NCI-H1092 treated with DMSO at 0.1 percent for 48 hours (cell line): ENCODE measurements at regions not wholly inside any gene's neighbourhood (a gene's known extent, or its start where the extent isn't known, plus 50 kb on each side); places are given as distances from the start of the nearest gene placed in this dataset.

Experiments used
- DNase-seq: peaks from one replicate; lab custom pipeline; 2025; lab: John Stamatoyannopoulos, UW

DNA sequence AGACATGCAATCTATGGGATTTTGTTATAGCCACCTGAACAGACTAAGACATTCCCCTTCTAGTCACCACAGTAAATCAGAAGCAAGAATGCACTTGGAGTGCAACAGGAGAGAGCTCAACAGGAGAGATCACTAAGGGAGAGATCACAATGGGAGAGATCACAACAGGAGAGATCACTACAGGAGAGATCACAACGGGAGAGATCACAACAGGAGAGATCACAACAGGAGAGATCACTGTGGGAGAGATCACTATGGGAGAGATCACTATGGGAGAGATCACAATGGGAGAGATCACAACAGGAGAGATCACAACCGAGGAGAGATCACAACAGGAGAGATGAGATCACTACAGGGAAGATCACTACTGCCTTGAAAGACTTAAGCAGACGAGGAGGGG, 238.5 kb upstream of the PITRM1 start:
- DNase-seq = no peak

DNA sequence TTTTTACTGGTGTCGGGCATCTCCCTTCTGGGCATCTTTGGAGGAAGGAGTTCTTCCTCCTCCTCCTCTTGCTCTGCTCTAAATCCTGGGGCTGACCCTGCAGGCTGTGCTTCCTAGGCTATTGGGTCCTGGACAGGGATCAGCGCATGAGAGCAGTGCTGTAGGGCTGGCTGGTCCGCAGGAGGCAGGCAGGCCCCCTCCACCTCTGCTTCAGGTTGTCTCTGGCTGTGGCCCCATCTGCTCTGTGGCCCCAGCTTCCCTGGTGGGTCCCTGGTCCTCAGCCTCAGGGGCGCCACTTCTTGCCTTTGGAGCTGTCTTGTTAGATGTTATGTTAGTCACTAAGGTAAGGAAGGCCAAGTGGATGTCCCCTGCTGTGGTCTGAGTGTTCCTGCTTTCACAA, 237.3 kb upstream of the PITRM1 start:
- DNase-seq = no peak

DNA sequence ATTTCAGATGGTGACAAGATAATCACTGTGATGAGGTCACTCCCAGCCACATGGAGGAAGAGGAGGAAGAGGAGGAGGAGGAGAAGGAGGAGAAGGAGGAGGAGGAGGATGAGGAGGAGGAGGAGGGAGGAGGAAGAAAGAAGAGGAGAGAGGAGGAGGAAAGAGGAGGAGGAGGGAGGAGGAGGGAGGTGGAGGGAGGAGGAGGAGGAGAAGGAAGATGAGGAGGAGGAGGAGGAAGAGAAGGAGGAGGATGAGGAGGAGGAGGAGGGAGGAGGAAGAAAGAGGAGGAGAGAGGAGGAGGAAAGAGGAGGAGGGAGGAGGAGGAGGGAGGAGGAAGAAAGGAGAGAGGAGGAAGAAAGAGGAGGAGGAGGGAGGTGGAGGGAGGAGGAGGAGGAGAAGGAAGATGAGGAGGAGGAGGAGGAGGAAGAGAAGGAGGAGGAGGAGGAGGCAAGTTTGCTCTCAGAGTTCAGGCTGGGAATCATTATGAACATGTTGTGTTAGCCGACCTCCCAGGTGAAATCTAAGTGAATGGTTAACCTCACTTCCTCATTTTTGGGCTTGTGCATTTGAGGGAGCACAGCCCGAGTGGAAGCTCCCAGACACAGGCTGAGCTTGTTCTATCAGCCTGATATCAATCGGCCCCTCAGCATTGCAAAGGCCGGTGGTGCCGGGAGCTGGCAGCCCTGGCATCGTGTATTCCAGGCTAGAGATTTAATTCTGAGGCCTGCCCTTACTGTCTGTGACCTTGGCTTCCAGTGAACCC, 236.2 kb upstream of the PITRM1 start:
- no peak for DNase-seq

- no peak for DNase-seq
Measured at GRCh38 chr10:3407208-3407607, 234.6 kb upstream of the PITRM1 start.

- DNase-seq = no peak
Measured at GRCh38 chr10:3406556-3406955, 234.0 kb upstream of the PITRM1 start.

DNA sequence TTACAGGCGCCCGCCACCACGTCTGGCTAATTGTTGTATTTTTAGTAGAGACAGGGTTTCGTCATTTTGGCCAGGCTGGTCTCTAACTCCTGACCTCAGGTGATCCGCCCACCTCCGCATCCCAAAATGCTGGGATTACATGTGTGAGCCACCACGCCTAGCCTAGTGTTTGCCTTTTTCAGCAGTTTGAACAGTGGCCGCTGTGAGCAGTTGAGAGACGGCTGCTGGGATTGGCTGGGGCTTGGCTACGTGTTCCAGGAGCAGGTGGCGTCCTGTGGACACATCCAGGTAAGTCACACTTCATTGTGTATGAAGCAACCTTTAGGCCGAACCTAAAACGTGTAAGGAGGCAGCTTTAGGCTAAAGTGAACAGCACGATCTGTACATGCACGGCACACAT, 231.8 kb upstream of the PITRM1 start:
- DNase-seq = no peak

GRCh38 chr10:3402187-3402751, 229.7 kb upstream of the PITRM1 start:
- DNase-seq = no peak

DNA sequence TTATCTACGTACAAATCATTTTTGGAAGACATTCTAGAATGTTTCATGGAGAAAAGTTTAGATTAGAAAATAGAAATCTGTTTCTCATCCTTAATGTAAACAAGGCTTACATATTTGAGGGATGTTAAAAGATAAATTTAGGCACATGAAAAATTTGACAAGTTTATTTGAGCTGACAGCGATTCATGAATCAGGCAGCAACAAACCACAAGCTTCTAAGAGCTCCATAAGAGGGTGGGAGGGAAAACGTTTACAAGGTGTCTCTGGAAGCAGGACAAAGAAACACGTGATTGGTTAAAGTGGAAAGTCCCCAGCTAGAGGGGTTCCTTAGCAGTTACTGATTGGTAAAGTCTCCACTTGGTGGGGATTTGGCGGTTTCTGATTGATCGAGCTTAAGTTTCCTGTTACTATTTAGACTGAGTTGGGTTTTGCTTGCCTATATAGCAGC, 228.9 kb upstream of the PITRM1 start:
- DNase-seq = no peak

GRCh38 chr10:3400348-3400747, 227.8 kb upstream of the PITRM1 start:
- no peak for DNase-seq

DNA sequence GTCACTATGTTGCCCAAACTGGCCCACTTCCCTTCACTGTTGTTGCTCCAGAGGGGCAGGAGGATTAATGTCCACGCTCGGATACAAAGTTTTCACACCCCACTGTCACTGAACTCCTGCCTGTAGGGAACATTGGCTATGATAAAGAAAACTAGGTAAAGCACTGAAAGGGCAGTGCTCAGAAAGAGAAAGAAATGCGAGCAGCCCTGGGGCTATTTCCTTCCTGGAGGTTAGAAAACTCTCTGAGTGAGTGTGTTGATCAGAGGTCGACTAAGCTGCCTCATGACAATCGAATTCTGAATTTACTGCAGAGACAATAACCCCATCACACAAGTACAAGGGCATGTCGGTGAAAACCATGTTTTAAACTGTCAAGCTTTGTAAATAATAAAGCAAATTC, 227.2 kb upstream of the PITRM1 start:
- DNase-seq = no peak

GRCh38 chr10:3398825-3399646, 226.5 kb upstream of the PITRM1 start:
- no peak for DNase-seq

DNA sequence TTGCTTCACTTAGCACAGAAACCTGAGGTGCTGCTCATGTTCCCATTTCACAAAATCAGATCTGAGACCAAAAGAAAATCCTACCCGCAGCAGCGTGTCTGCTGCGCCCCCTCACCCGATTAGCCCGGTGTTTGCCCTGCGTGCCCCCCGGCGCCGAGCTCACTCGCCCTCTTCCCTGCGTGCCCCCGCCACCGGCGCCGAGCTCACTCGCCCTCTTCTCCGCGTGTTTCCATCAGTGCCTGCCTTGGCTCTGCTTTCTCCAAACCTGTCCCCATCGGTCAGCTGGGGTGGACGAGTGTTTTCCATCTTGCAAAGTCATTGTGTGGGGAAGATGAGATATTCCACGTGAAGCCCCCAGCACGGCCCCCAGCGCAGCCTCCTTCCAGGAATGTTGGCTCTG, 225.3 kb upstream of the PITRM1 start:
- no peak for DNase-seq

- no peak for DNase-seq
Measured at GRCh38 chr10:3397231-3397630, 224.6 kb upstream of the PITRM1 start.

DNA sequence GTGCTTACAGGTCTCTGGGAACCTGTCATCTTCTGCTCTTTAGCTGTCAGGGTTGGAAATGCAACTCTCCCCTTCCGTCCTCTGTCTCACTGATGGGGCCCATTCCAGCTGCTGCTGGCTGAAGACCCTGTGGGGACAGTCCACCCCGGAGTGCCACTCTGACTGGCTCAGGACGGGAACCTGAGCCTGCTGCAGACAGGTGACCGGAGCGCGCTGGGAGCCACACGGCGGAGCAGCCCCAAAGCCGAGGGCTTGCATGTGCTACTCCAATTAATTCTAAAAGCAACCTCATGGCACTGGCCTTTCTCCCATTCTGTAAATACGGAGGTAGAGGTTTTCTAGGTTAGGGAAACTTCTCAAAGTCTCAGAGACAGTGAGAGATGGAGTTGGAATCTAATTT, 223.5 kb upstream of the PITRM1 start:
- DNase-seq = peak; percentile 30

DNA sequence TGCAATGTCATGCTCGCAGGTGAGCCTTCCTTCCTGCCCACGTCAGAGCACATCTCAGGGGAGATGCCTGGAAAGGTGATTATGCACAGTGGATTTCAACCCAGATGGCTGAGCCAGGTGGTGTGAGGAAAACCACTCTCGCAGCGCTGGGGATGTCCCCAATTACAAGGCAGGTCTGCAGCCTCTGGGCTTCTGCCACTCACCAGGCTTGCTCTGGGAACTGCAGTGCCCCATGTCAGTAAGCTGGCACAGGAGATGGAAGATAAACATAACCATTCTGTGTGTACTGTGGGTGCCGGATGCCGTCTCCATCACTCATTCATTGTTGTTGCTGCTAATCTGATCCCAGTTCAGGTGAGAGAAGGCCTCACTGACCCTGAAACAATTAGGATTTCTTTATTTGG, 222.9 kb upstream of the PITRM1 start:
- peak; percentile 79 for DNase-seq

- no peak for DNase-seq
Measured at GRCh38 chr10:3395041-3395440, 222.5 kb upstream of the PITRM1 start.

DNA sequence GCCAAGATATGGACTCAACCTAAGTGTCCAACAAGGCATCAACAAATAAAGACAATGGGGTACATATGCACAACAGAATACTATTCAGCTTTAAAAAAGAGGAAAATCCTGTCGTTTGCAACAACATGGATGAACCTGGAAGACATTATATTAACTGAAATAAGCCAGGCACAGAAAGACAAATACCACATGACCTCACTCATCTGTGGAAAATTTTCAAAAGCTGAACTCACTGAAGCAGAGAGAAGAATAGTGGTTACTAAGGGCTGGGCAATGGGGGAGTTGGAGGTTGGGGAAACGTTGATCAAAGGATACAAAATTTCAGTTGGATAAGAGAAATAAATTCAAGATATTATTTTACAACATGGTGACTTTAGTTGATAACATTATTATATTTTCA, 221.4 kb upstream of the PITRM1 start:
- no peak for DNase-seq

DNA sequence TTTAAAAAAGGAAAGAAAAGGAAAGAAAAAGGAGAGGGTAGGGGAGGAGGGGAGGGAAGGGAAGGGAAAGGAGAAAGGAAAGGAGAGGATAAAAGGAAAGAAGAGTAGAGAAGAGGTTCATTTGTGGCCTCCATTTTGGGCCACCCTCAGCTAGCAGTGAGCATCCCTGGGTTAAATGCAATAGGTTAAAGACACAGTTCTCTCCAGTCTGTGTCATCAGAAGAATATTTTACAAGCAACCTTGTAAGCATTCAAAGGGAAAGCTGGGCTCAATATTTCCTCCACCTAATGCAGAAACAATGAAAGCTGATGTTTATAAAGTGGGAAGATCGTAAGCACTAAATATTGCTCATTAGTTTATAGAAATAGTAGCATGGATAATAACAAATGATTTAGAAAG, 219.1 kb upstream of the PITRM1 start:
- DNase-seq = no peak

- no peak for DNase-seq
Measured at GRCh38 chr10:3389130-3389529, 216.5 kb upstream of the PITRM1 start.

DNA sequence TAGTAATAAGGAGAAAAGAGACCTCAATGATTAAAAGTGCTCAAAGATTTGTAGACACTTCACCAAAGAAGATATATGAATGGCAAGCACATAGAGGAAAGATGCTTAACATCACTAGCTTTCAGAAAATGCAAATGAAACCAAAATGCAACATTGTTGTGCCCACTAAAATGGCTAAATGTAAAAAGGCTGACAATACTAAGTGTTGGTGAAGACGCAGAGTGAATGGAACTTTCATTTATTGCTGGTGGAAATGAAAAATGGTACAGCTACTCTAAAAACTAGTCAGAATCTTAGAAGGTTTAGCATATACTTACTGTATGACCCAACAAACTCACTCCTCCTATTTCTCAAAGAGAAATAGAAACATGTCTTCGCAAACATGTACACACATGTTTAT, 212.9 kb upstream of the PITRM1 start:
- DNase-seq = no peak

DNA sequence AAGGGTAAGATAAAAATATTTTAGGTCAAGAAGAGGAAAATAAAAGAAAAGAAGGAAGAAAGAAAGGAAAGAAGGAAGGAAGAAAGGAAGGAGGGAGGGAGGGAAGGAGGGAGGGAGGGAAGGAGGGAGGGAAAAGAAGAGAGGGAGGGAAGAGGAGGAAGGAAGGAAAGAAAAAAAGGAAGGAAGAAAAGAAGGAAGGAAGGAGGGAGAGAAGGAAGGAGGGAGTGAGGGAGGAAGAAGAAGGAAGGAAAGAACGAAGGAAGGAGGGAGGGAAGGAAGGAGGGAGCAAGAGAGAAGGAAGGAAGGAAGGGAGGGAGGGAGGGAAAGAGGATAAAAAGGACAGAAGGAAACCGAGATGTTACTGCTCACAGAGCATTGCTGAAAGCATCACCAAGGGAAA, 209.5 kb upstream of the PITRM1 start:
- no peak for DNase-seq

DNA sequence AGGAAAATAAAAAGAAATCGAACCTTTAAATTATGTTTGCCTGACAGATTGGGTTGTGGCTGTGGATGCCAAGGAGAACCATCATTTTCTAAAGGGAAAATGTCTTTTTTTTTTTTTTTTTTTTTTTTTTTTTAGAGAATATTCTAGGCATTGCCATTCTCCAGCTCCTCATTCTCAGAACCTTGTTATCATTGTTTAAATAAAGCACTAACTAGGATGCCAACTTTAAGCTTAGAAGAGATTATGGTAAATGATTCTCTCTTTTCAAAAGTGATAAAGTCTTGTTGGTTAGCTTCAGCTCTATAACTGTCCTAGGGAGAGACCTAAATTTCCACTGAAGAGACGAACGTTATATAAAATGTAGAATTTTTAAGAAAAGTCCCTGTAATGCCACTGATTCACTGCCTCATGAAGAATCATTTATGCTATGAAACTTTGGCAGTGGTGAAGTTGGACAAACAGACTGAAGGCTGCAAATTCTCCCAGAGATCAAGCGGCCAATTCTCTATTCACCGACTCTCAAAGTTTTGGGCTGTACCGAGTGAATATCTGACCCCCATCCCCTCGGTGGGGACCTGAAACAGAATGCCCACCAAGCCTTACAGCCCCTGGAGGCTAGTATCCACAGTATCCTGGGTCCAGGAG, 207.9 kb upstream of the PITRM1 start:
- no peak for DNase-seq

DNA sequence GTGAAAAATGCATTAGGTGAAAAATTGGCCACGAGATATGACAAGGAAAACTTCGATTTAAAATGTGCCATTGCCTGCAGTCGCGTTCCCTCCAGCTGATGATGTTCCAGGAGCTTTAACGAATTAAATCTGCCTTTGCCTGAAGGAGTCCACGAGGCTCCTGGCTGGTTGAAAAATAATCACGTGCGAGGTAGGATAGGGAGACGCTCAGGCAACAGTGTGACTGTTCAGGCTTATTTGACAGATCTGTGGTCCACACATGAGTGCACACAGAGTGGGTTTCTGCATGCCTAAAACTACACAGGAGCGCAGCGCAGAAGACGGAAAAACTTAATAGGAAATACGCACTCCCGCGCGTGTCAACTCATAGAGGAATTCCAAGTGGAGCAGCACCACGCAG, 204.0 kb upstream of the PITRM1 start:
- no peak for DNase-seq
